SU-DHL-6 (cell line): ENCODE measurements at regions not wholly inside any gene's neighbourhood (a gene's known extent, or its start where the extent isn't known, plus 50 kb on each side); places are given as distances from the start of the nearest gene placed in this dataset.

ENCODE experiments used
- H2AFZ ChIP-seq: fragments of 200-600 bp; sonication (generic); 2 replicates; pipeline ENCODE4 v1.6.1; 2014; ENCODE audit warnings: low read depth, mild to moderate bottlenecking, moderate library complexity, mixed read lengths, antibody characterized with exemption, low read length; ENCODE audit not compliant: severe bottlenecking
- H3F3A ChIP-seq: fragments of 200-600 bp; shearing (Covaris generic); 2 replicates; pipeline ENCODE4 v1.6.0; 2016; ENCODE audit warnings: antibody characterized with exemption, mild to moderate bottlenecking; ENCODE audit not compliant: insufficient read depth
- H3K27ac ChIP-seq: fragments of 200-600 bp; sonication (generic); 2 replicates; pipeline ENCODE4 v1.5.1; 2016; ENCODE audit warnings: low read depth, mild to moderate bottlenecking, low read length, moderate library complexity, mixed read lengths
- H3K27me3 ChIP-seq: fragments of 200-600 bp; sonication (generic), shearing (Covaris generic); 2 replicates; pipeline ENCODE4 v1.6.0; 2014; ENCODE audit warnings: mild to moderate bottlenecking, low read length
- H3K36me3 ChIP-seq: fragments of 200-600 bp; sonication (generic); 2 replicates; pipeline ENCODE4 v1.6.1; 2014; ENCODE audit warnings: mild to moderate bottlenecking, low read length, mixed read lengths
- H3K4me2 ChIP-seq: fragments of 300-600, 200-600 bp; shearing (Covaris generic), sonication (generic); 2 replicates; pipeline ENCODE4 v1.6.0; 2014; ENCODE audit warnings: low read length, low read depth, mild to moderate bottlenecking; ENCODE audit not compliant: poor library complexity, severe bottlenecking
- H3K4me3 ChIP-seq: fragments of 200-600 bp; sonication (generic); 2 replicates; pipeline ENCODE4 v1.5.1; 2014; ENCODE audit warnings: antibody characterized with exemption, low read length, mild to moderate bottlenecking, mixed read lengths; ENCODE audit not compliant: insufficient read depth, poor library complexity, severe bottlenecking
- H3K79me2 ChIP-seq: fragments of 200-600 bp; sonication (generic); 2 replicates; pipeline ENCODE4 v1.6.1; 2014; ENCODE audit warnings: mild to moderate bottlenecking, low read length, moderate library complexity; ENCODE audit not compliant: insufficient read depth
- H3K9ac ChIP-seq: fragments of 200-600 bp; sonication (generic); 2 replicates; pipeline ENCODE4 v1.7.0; 2014; ENCODE audit warnings: mild to moderate bottlenecking, low read length
- H3K9me2 ChIP-seq: fragments of 200-600 bp; sonication (generic); replicated peaks from 2 replicates; pipeline ENCODE4 v1.6.1; 2014; ENCODE audit warnings: low read length; ENCODE audit not compliant: insufficient read depth
- H3K9me3 ChIP-seq: fragments of 200-600 bp; sonication (generic); 2 replicates; pipeline ENCODE4 v1.6.1; 2014; ENCODE audit warnings: low read length, mixed read lengths; ENCODE audit not compliant: insufficient read depth
- H4K20me1 ChIP-seq: fragments of 200-600 bp; sonication (generic); 2 replicates; pipeline ENCODE4 v1.6.1; 2014; ENCODE audit warnings: low read depth, mild to moderate bottlenecking, antibody characterized with exemption, low read length, moderate library complexity, mixed read lengths
- EZH2phosphoT487 ChIP-seq: fragments of 200-600 bp; sonication (generic), shearing (Covaris generic); conservative IDR thresholded peaks from 2 replicates; pipeline ENCODE4 v1.6.1; 2018; ENCODE audit warnings: mild to moderate bottlenecking, antibody characterized with exemption, low read length, moderate library complexity, mixed read lengths
- TF ChIP-seq, protein P1 (sequence below): fragments of 200-600 bp; sonication (generic); IDR thresholded peaks from one replicate; pipeline ENCODE4 v1.5.1; 2017; ENCODE audit warnings: antibody characterized with exemption, mild to moderate bottlenecking, low read length, moderate library complexity; ENCODE audit not compliant: insufficient read depth, poor library complexity, severe bottlenecking

DNA sequence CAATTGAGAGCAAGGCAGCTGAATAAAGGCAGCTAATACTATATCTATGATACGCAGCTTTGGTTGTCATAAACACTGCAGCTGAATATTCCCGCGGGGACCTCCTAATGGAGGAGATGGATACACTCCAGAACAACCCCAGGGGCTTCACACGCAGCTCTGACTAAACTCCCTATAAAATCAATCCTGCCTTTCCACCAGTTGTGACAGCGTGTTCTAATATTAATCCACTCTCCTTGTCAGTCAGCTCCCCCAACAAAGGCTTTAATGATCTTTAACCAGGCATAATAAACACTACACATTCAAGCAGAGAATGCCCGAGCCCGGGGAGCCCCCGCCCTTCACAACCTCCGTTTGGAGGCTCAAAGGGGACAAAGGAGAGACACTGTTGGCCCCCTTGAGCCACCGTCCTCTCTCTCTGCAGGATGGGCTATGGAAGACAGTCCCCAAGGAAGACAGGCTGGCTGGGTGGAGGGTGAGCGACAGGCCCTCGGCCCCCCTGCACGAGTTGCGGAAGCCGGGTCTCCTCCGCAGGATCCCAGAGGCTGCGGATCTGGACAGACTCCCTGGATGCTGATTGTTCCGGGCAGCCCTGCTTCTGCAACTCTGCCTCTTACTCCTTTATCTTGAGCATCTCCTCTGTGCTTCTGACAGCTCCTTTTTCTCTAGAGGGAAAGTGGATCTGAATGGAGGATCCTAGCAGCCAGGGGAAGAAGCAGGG lies 565.2 kb downstream of the BUD13 start:
- H2AFZ ChIP-seq, result no peak overlapping the region
- H3K79me2 ChIP-seq, result no peaks in the 10 kb centered on the region
- H3K9ac ChIP-seq, result no peak overlapping the region
- no peak overlapping the region for H3K4me2 ChIP-seq
- no peaks in the 10 kb centered on the region for H3F3A ChIP-seq
- no peaks in the 10 kb centered on the region for H3K36me3 ChIP-seq
- H3K4me3 ChIP-seq, result no peak overlapping the region
- H3K27ac ChIP-seq, result no peak overlapping the region
- H3K27me3 ChIP-seq, result no peaks in the 10 kb centered on the region
- no peaks in the 10 kb centered on the region for H3K9me2 ChIP-seq
- H3K9me3 ChIP-seq, result no peaks in the 10 kb centered on the region
- TF ChIP-seq EZH2phosphoT487, result no peak
- TF ChIP-seq, protein P1, sequence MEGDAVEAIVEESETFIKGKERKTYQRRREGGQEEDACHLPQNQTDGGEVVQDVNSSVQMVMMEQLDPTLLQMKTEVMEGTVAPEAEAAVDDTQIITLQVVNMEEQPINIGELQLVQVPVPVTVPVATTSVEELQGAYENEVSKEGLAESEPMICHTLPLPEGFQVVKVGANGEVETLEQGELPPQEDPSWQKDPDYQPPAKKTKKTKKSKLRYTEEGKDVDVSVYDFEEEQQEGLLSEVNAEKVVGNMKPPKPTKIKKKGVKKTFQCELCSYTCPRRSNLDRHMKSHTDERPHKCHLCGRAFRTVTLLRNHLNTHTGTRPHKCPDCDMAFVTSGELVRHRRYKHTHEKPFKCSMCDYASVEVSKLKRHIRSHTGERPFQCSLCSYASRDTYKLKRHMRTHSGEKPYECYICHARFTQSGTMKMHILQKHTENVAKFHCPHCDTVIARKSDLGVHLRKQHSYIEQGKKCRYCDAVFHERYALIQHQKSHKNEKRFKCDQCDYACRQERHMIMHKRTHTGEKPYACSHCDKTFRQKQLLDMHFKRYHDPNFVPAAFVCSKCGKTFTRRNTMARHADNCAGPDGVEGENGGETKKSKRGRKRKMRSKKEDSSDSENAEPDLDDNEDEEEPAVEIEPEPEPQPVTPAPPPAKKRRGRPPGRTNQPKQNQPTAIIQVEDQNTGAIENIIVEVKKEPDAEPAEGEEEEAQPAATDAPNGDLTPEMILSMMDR, result no peak
- no peaks in the 10 kb centered on the region for H4K20me1 ChIP-seq

DNA sequence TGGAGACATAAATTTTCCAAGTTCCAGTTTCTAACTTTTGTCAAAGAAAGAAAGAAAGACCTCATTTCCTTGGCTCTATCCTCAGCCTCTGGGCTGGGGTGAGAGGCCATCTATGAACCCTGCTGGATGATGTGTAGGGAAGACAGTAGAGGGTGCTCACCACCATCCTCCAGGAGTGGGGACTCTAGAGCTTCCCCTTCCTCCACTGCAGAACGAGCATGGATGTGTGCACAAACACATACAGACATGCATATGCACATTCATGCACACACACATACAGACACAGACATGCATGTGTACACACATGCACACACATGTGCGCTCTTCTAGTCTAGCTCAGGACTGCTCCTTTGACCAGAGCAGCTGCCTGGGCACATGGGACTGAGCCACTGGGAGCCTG lies 565.8 kb downstream of the BUD13 start:
- TF ChIP-seq EZH2phosphoT487, result no peak
- TF ChIP-seq, protein P1, result no peak
- no peak overlapping the region for H3K9ac ChIP-seq
- H3K27ac ChIP-seq, result no peak overlapping the region

DNA sequence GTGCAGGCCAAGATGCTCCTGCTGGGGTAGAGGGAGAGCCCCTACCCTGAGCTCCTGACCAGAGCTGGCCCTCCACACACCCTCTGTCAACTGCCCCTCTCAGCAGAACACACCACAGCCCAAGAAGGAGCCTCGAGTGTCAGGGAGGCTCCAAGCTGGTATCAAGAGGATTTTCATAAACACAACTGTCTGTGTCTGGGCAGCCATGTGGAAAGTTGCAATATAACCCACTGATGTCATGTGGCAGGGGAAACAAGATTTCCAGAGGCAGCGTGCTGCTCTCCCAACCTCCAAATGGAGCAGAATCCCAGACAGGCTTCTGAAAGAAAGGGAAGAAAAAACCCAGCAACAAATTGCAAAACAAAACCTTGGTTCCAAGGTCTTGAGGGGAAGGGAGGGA lies 569.9 kb downstream of the BUD13 start:
- TF ChIP-seq, protein P1, result no peak
- no peak for TF ChIP-seq EZH2phosphoT487
- no peaks in the 10 kb centered on the region for H3K9me2 ChIP-seq
- no peak overlapping the region for H3K4me3 ChIP-seq
- H3K9ac ChIP-seq, result no peak overlapping the region
- H2AFZ ChIP-seq, result no peak overlapping the region
- no peaks in the 10 kb centered on the region for H3K9me3 ChIP-seq
- no peaks in the 10 kb centered on the region for H3K27me3 ChIP-seq
- H3K4me2 ChIP-seq, result no peak overlapping the region
- H3K79me2 ChIP-seq, result no peaks in the 10 kb centered on the region
- no peaks in the 10 kb centered on the region for H4K20me1 ChIP-seq
- H3K36me3 ChIP-seq, result no peaks in the 10 kb centered on the region
- H3K27ac ChIP-seq, result no peak overlapping the region
- no peaks in the 10 kb centered on the region for H3F3A ChIP-seq

More for the DNA sequence above, 565.8 kb downstream of the BUD13 start:
- H3F3A ChIP-seq, result no peaks in the 10 kb centered on the region
- no peaks in the 10 kb centered on the region for H3K36me3 ChIP-seq
- no peaks in the 10 kb centered on the region for H3K79me2 ChIP-seq
- no peak overlapping the region for H3K4me2 ChIP-seq
- no peak overlapping the region for H2AFZ ChIP-seq
- H3K9me3 ChIP-seq, result no peaks in the 10 kb centered on the region
- no peaks in the 10 kb centered on the region for H4K20me1 ChIP-seq
- H3K27me3 ChIP-seq, result no peaks in the 10 kb centered on the region
- no peaks in the 10 kb centered on the region for H3K9me2 ChIP-seq
- no peak overlapping the region for H3K4me3 ChIP-seq
